ENCODE measurements at regions not wholly inside any gene's neighbourhood (a gene's known extent, or its start where the extent isn't known, plus 50 kb on each side); places are given as distances from the start of the nearest gene placed in this dataset.

DNA sequence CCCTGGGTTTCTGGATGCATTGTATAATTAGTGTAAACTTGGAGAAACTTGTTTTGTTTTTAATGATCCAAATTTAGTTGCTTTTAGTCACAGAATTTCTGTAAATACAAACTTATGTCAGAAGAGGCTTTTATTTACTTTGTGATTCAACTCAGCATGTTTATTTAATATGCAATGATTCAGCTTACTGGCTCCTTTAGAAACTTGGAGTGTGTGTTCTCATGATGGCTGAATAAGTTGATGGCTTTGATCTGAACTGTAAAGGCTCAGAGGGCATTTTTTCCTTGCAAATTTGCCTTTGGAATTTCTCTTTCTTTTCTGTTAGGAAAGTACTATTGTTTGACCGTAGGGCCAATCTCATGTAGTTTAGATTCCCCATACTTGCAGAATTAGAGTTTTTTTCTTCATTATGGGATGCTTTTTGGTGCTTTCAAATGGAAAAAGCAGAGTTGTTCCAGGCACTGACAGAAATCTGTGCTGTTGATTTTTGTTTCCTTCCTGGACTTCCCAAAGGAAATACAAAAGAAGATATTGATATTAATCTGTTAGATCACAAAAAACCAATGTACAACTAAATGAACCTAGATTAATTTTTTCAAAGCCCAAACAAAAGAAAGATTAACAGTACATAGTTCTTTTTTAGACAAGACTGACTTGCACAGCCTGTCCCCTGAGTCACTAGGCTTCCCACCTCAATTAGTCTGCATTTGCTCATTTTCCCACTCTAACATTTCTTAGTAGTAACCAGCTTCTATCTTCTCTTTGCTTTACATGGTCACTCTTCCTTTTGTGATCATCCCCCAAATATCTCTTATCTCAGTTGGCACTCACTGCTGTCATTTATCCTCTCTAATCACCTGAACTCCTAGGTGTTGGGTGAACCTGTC lies 96.8 kb upstream of the AGR3 start:
- DNase-seq: no peak

GRCh38 chr7:16980539-16980938 lies 98.8 kb upstream of the AGR3 start:
- no peak for DNase-seq

GRCh38 chr7:16982640-16983350 lies 101.0 kb upstream of the AGR3 start:
- DNase-seq: peak in 1 of 2 donors; percentile 14

GRCh38 chr7:16984375-16984774 lies 102.6 kb upstream of the AGR3 start:
- DNase-seq: no peak

- no peak for DNase-seq
Observed at GRCh38 chr7:16985621-16986020, 103.8 kb upstream of the AGR3 start.

DNA sequence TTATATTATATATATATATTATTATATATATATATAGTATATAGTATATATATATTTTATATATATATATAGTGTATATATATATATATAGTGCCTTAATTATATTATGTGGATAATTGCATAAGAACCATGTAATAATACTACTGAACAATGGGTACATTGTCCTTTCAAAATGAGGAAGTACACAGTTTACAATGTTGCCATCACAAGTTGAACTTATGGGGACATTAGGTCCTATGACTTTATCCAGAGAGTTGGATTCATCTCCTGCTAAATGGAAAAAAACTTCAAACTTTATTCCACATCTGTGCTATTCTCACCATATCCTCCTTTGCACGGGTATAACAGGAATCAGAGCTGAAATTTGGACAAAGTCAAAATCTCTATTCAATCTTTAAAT lies 105.0 kb upstream of the AGR3 start:
- no peak for DNase-seq

DNA sequence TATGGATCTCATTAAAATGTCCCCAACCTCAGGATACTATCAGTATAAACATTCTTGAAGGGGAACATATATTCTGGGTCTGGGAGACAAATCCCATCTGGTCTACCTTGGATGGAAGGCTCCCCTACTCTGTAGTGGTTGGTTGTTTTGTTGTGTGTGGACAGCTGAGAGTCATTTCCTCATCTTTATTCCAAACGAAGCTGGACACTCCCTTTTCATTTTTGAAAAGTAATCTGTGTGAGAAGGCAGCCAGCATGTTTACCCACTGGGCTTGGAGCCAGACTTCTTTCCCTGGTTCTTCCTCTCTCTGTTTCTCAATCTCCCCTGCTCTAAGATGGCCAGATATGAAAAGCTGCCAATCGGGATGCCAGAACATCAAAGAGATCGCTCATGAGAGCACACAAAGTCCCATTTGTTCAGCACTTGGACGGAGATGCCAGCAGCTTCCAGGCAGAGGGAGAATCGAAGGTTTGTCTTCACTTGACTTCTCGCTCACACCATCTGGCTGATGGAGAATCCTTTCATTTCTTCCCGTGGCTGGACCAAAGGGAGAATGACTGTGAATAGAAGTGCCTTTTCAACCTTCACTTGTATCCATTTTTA lies 108.1 kb upstream of the AGR3 start:
- DNase-seq: no peak

DNA sequence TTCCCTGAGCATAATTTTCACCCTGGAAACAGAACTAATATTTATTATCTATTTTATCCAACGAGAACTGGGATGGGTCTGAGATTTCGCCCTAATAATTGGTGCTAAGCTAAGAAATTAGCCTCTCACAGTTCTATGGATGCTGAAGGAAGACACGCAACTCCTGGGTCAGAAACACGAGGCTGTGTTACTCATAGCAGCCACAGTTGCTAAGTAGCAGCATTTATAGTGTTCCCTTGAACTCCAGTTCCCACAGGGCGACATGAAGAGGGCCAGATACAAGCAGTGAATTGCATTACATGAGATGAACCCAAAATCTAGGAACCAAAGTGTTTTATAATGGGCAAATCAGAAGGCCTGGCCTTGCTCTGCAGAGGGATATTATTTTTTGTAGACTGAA lies 109.8 kb upstream of the AGR3 start:
- DNase-seq: no peak

DNA sequence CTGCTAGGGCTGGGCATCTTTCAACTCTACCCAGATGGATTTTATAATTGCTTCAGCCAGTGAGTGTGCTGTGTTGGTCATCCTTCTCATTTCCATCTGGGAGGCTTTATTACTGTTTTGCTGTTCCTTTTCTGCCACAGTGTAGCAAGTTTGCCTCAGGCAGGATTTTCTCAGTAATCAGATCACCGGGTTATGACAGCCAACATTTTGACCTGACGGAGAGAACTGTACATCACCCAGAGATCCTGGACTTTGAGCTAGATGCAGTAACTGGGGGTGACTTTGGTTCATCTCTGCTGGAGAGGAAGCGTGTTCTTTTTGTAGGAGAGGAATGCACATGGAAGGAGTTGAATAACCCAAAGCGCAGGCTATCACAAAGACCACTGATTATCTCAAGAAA lies 111.8 kb upstream of the AGR3 start:
- no peak for DNase-seq

GRCh38 chr7:16998481-16999051 lies 116.8 kb upstream of the AGR3 start:
- no peak for DNase-seq

DNA sequence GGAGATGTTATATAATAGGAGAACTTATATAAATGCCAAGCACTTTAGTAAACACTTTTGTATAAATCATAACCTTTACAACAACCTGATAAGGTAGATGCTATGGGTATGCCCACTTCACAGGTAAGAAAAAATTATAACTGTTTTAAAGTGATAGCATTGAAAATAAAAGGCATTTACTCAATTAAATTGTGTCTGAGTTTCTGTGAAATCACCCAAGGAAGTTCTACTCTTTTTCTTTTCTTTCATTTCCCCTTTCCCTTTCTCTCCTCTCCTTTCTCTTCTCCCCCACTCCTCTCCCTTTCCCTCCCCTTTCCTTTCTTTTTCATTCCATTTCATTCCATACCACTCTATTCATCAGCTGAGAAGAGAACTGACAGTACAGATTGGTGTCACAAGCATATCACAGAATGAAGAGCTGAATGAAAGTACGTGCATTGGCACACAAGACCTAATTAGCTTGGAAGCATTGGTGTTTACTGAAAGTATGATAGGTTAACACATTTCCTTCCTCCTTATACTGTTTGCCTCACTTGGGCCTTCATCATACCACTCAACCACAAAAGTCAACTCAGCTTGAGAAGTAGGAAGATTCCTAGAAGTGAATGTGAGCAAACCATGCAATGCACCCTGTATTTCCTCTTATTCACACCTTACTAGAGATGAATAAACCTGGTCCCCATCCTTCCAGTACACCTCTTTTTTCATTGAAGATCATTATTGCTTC lies 117.9 kb upstream of the AGR3 start:
- no peak for DNase-seq

GRCh38 chr7:17005271-17005670 lies 123.5 kb upstream of the AGR3 start:
- DNase-seq: no peak

GRCh38 chr7:17007841-17008240 lies 126.1 kb upstream of the AGR3 start:
- no peak for DNase-seq

- no peak for DNase-seq
Observed at GRCh38 chr7:17009007-17009719, 127.4 kb upstream of the AGR3 start.

DNA sequence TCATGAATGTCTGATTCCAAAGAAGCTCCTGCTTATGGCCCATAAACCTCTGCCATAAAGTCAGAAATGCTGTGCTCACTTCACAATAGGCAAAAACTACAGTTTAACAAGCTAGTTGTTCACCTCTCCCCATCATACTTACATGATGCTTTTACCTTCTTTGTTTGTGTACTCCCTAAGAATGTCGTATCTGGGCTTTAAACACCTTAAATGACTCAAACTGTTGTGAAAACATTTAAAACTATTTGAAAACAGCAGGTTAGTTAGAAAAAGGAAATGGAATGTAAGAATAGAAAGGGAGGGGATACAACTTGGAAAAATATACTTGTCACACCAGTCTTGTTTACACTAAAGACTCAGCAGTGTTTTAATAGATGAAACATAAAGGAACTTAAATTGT lies 128.2 kb upstream of the AGR3 start:
- DNase-seq: no peak

GRCh38 chr7:17010637-17011300 lies 129.0 kb upstream of the AGR3 start:
- no peak for DNase-seq

GRCh38 chr7:17013204-17013603 lies 131.4 kb upstream of the AGR3 start:
- DNase-seq: no peak

GRCh38 chr7:17014686-17015085 lies 132.9 kb upstream of the AGR3 start:
- no peak for DNase-seq

GRCh38 chr7:17015598-17016031 lies 133.8 kb upstream of the AGR3 start:
- no peak for DNase-seq

GRCh38 chr7:17016402-17017010 lies 134.7 kb upstream of the AGR3 start:
- DNase-seq: no peak

DNA sequence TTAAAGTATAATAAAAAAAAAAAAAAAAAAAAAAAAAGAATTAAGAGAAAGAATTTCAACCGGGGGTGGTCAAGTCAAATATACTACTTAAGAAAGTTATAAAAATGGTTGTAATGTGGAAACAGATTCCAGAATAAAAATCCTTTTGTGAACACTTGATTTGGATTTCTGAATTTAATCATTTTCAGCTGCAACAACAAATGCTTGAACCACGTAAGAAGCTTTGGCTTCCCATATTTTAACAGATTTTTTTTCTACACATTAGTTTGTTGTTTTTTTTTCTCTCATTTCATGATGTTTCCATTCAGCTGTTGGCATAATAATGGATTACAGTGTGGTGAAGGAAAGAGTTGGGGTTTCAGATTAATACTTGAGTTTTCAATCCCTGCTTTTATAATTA lies 137.3 kb upstream of the AGR3 start:
- DNase-seq: no peak

Data from bone marrow (tissue), 2 donors.